Spleen (tissue), 7 donors: ENCODE measurements at regions not wholly inside any gene's neighbourhood (a gene's known extent, or its start where the extent isn't known, plus 50 kb on each side); places are given as distances from the start of the nearest gene placed in this dataset.

Source experiments
- CTCF ChIP-seq, 11 experiments: fragments of 200-600 bp in 7 of 11; fragments of 450-650 bp in 4 of 11; sonication (generic) in 4 of 11; IDR thresholded peaks in 8 of 11; conservative IDR thresholded peaks in 3 of 11; 1 replicate in 7 of 11; 2 replicates in 4 of 11; pipeline versions ENCODE4 v1.4.0 to v1.8.0; 2016 to 2021; ENCODE audit warnings: antibody characterized with exemption in 11 of 11, inconsistent platforms in 4 of 11, mild to moderate bottlenecking in 1 of 11
- POLR2A ChIP-seq, 3 donors: fragments of 450-650 bp; IDR thresholded peaks; one replicate each; pipeline ENCODE4 v1.5.1; 2017; ENCODE audit warnings: antibody characterized with exemption in 3 of 3, mild to moderate bottlenecking in 1 of 3
- POLR2AphosphoS5 ChIP-seq, 3 donors: sonication (generic); formaldehyde crosslinking; IDR thresholded peaks; one replicate each; pipeline ENCODE4 v1.5.1; 2017; ENCODE audit warnings: antibody characterized with exemption in 3 of 3
- donor health status: DM: no; HTN: no; CAD: no; lungs with moderate emphysema.
- donor health status: DM: no; HTN: no; CAD: no.
- donor health status: DM: no; HTN: no; CAD: no.

- TF ChIP-seq CTCF (IDR thresholded peaks at IDR 0.05 in 8 of 11, conservative IDR thresholded peaks at IDR 0.05 in 3 of 11), result no peak
- no peak for TF ChIP-seq POLR2A (IDR thresholded peaks at IDR 0.05)
- TF ChIP-seq POLR2AphosphoS5 (IDR thresholded peaks at IDR 0.05), result no peak
Measured at GRCh38 chr2:158903711-158904405, 64.6 kb upstream of the TANC1 start.
